HL-60/S4 (cell line): ENCODE measurements at regions not wholly inside any gene's neighbourhood (a gene's known extent, or its start where the extent isn't known, plus 50 kb on each side); places are given as distances from the start of the nearest gene placed in this dataset.
"Not testable (repeated sequence)": the region's sequence is repeated elsewhere in the genome, so short reads cannot be mapped to it uniquely, and the experiment has no call there.

Source experiments
- in situ Hi-C: fragments of 300-500 bp; cut with MboI; formaldehyde crosslinking; loops from 2 replicates; pipeline ENCODE4 v1.14.3; 2022; ENCODE audit warnings: low sequenced_read_pairs

DNA sequence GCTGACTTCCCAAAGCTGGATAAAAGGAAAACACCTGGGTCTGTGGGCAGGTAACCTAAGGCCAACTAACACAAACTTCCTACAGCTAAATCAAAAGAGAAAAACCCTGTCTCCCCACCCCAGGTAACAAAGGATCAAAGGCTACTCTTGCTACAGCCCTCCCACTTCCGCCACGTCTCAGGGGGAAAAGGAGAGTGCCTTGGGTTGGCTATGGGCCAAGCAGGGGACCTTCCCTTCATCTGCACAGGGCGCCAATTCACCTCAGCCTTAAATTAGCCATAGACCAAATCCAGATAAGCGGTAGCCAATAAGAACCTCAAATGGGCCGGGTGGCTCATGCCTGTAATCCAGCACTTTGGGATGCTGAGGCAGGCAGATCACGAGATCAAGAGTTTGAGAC, 69.1 kb upstream of the LANCL2 start:
- in situ Hi-C loops = loop anchor here (25.0 kb wide), 2 partner anchors 116 to 291 kb away; no protein-coding TSS in a partner anchor

DNA sequence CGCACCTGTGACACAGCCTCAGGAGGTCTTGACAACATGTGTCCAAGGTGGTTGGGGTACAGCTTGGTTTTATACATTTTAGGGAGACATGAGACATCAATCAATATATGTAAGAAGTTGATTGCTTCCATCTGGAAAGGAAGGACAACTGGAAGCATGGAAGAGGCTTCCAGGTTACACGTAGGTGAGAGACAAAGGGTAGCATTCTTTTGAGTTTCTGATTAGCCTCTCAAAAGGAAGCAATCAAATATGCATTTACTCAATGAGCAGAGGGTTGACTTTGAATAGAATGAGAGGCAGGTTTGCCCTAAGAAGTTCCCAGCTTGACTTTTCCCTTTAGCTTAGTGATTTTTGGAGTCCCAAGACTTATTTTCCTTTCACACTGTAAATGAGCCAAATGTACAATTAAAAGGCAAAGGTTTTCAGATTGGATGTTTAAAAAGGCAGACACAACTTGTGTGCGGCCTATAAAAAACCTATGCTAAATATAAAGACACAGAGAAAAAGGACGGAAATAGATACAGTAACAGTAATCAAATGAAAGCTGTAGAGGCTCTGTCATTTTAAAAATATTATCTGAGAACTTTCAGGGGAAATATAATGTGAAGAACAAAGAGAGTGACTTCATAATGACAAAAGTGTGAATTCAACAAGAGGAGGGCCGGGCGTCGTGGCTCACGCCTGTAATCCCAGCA, 65.7 kb upstream of the LANCL2 start:
- in situ Hi-C loops = loop anchor here (25.0 kb wide), 2 partner anchors 113 to 288 kb away; no protein-coding TSS in a partner anchor

GRCh38 chr7:55303220-55303619, 61.9 kb upstream of the LANCL2 start:
- in situ Hi-C loops = no loop called here

DNA sequence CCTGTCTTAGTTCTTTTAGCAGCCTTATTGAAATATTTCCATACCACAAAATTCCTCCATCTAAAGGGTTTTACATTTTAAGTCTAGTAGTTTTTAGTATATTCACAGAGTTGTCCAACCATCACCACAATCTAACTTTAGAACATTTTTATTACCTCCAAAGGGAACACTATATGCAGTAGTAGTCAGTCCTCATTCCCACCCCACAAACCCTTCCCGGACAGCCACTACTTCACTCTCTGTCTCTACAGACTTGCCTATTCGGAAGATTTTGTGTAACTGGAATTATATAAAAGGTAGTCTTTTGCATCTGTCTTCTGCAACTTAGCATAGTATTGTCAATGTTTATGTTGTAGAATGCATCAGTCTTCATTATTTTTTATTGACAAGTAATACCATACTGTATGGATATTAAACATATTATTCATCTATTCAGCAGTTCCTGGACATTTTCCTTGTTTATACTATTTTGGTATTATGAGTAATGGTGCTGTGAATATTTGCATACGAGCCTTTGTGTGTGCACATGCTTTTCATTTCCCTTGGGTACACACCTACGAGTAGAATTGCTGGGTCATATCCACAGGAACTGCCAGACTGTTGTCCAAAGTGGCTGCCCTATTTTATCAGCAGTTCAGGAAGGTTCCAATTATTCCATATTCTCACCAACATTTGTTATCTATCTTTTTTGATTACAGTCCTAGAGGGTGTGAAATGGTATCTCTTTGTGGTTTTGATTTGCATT, 60.9 kb upstream of the LANCL2 start:
- in situ Hi-C loops = no loop called here

GRCh38 chr7:55305135-55305534, 60.0 kb upstream of the LANCL2 start:
- in situ Hi-C loops = no loop called here

DNA sequence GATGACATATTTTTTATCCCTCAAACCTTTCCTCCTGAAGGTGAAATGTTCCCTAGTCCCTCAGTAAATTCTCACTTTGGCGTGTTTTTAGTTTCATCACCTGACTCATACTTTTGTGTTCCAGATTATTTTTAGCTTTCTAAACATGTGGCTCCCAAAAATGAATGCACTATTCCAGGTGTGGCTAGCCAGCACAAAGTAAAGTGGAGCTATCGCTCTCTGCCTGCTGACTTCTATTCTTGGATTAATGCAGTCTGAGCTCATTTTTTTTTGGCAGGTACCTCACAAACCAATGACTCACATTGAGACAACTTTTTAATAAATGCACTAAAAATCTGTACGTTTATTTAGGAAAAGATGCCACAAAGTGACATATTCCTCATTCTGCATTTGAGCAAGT, 58.8 kb upstream of the LANCL2 start:
- in situ Hi-C loops = no loop called here

DNA sequence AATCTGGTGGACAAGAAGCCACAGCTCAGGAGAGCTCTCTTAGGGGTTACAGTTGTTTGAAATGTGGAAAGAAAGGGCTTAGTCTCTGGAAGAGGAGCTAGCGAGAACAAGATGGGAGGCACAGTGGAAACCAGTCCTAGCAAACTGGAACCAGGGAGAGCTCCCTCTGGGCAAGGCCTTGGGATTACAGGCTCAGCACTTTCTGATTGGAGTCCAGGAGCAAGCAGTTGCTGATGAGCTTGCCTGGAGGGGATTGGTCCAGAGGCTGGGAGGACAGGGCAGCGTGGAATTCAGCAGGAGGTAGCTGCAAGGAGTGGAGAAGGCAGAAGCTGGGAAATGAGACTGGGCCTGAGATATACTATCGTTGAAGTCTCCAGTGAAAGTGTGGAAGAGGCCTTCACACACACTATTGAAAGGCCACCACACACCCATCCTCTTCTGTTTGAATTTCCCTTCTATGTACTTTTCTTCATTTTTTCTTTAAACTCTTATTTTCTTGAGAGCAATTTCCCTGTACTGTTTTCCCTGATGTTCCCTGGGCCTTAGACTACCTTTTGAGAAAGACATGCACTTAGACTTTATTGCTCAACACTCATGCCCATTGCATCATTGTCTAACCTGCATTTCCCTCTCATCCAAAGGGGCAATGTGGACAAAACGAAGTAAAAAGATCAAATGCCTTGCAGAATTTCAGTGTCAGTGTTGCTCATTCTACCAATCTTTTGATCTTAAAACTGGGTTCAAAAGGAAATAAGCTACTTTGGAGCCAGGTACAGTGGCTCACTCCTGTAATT, 57.8 kb upstream of the LANCL2 start:
- in situ Hi-C loops = no loop called here

GRCh38 chr7:55308186-55308929, 56.8 kb upstream of the LANCL2 start:
- in situ Hi-C loops = no loop called here

DNA sequence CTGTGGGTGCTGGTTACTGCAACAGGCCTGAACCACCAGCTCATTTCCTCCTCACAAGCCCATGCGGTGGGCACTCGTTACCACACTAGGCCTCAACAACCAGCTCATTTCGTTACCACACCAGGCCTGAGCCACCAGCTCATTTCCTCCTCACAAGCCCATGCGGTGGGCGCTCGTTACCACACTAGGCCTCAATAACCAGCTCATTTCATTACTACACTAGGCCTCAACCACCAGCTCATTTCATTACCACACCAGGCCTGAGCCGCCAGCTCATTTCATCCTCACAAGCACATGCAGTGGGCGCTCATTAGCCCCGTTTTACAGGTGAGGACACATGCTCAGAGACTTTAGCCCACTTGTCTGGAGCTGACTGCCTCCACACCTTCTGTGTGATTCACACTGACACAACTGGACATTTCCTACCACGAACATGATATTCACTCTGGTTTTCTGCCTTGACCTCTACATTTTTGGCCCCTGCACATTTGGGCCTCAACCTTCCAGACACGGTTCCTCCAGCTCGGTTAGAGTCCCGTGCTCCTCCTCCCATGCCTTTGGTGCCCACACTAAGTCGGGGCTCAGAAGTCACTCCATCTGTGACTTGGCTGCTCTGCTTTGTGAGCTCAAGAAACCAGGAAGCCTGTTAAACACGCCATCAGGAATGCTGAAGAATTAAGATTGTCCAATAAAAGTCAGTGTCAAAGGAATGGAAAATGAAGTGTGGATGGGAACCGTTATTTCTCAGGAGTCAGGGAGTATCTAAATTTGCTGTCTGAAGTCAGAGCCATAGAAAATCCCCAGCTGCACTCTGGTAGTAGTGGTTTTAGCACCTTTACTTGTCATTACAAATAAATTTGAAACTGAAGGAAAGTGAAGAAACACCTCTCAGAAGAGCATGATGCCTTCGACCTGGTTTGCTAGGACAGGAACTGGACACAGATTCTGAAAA, 55.8 kb upstream of the LANCL2 start:
- in situ Hi-C loops = no loop called here

DNA sequence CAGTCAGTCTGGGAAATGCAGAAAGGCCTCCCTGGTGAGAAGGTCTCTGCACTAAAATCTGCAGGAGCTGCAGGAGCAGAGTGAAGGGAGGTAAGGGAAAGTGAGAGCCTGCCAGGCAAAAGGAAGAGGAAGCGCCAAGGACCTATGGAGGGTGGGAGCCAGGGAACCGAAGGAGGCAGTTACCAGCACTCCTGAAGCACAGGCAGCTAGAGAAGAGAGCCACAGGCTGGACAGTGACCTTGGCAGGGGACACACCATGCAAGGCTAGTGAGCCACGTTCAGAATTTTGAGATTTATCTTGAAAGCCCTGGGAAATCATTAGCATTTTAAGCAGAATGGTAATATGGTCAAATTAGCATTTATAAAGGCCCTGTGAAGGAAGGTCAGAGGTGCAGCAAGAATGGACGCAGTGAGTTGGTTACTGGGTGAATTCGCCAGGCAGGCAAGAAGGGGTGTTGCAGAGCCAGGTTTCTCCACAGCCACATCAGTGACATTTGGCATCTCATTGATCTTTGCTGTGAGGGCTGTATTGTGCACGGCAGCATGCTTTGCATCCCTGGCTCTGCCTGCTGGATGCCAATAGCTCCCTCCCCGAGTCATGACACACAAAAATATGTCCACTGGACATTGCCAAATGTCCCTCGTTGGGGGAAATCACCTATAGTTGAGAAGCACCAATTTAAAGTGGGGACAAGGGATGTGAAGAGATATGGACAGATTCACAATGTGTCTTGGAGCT, 54.7 kb upstream of the LANCL2 start:
- in situ Hi-C loops = no loop called here

GRCh38 chr7:55311892-55312291, 53.2 kb upstream of the LANCL2 start:
- in situ Hi-C loops = not testable (repeated sequence)

GRCh38 chr7:55313671-55314070, 51.5 kb upstream of the LANCL2 start:
- in situ Hi-C loops = not testable (repeated sequence)

DNA sequence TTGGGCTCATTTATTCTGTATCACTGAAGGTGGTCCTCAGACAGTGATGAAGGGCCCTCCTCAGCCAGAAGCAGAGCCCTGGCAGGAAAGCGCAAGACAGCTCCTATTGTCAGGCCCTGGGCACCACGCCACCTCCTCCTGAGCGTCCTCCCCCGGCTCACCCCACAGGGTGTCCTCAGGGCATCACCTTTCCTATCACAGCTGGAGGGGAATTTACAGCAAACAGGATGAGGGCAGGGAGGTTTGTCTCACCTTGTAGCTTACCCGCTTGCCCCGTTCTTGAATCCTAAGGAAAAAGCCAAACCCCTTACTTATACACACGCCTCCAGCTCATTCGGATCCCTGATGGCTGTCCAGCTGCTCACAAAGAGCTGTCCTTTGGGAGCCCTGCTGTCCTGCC, 50.2 kb upstream of the LANCL2 start:
- in situ Hi-C loops = no loop called here
